ENCODE measurements at regions not wholly inside any gene's neighbourhood (a gene's known extent, or its start where the extent isn't known, plus 50 kb on each side); places are given as distances from the start of the nearest gene placed in this dataset.

DNA sequence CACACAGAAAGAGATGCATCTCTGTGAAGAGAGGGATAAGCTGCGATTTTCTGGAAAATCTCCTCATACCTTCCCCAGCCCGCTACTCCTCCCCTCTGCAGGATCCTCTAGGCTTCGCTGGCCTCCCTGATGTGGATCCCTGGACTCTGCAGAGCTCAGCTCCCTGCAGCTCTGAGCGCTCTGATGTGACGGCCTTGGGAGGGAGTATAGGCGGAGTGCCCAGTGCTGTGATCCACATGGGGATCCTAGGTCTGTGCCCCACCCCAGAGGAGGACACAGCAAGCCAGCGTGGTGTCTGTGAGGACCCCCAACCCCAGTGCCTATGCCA lies 111.0 kb downstream of the GYPC start:
- no peak overlapping the region for H3K27ac Mint-ChIP-seq
- no peaks in the 10 kb centered on the region for H3K36me3 Mint-ChIP-seq
- no peaks in the 10 kb centered on the region for H3K4me1 Mint-ChIP-seq
- no peak overlapping the region for H3K4me3 Mint-ChIP-seq
- peaks cover 55% of the 10 kb centered on the region for H3K27me3 Mint-ChIP-seq
- H3K9me3 Mint-ChIP-seq: no peaks in the 10 kb centered on the region
- peak; percentile 11 for ATAC-seq

DNA sequence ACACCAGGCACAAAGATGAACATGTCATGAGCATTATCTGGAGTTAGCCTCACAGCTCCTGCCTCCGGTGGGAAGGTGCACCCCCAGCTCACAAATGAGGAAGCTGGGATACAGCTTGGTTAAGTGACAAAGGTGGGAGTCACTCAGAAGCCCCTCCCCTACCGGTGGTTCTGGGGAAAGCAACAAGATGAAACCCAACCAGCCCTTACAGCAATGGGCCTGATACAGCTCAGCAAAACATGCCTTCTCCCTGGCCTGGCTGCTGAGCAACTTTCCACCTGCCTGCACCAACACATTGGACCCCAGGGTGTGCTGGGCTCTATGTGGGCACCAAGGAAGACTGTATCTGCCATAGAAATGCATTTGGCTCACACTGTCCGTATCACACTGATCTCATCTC lies 113.2 kb downstream of the GYPC start:
- no peak for ATAC-seq
- no peaks in the 10 kb centered on the region for H3K9me3 Mint-ChIP-seq
- no peak overlapping the region for H3K4me3 Mint-ChIP-seq
- no peaks in the 10 kb centered on the region for H3K4me1 Mint-ChIP-seq
- no peak overlapping the region for H3K27ac Mint-ChIP-seq
- peaks cover 36% of the 10 kb centered on the region for H3K27me3 Mint-ChIP-seq
- H3K36me3 Mint-ChIP-seq: no peaks in the 10 kb centered on the region

DNA sequence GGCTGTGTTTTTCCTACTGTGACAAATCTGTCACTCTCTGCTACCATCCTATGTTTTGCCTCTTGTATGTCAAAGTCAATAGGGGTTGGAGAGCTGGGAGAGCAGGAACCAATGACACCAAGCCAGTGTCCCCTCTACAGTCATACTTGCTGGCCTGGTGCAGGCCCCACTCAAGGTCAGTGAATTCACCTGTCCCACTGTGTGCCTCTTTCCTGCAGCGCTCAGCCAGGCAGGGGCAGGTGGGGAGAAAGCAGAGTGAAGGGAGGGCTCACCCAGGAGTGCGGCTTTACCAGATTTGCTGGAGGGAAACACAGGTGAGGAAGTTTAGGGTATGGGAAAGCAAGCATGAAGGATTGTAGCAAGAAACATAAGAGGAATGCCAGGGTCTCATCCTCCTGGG lies 114.5 kb downstream of the GYPC start:
- H3K36me3 Mint-ChIP-seq: no peaks in the 10 kb centered on the region
- peaks cover 42% of the 10 kb centered on the region for H3K27me3 Mint-ChIP-seq
- peaks cover 5% of the 10 kb centered on the region for H3K4me1 Mint-ChIP-seq
- H3K27ac Mint-ChIP-seq: no peak overlapping the region
- no peak overlapping the region for H3K4me3 Mint-ChIP-seq
- no peaks in the 10 kb centered on the region for H3K9me3 Mint-ChIP-seq
- no peak for ATAC-seq

DNA sequence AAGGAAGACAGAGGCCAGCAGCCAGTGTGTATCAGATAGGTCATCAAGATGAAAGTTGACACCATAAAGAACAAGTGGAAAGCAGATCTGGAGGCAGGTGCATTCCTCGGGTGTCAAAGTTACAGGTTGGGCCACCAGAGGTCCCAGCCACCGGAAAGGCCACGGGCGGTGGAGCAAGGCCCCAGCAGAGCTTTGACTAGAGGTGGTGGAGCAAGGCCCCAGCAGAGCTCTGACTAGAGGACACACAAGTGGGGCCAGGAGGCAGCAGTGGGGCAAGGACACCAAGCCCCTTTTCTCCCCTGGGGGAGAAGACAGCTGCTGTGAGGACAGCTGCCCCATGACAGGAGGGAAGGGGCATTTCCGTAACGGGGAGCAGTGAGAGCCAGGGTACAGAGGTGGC lies 115.1 kb downstream of the GYPC start:
- peaks cover 48% of the 10 kb centered on the region for H3K27me3 Mint-ChIP-seq
- H3K4me1 Mint-ChIP-seq: peaks cover 11% of the 10 kb centered on the region
- H3K27ac Mint-ChIP-seq: no peak overlapping the region
- H3K9me3 Mint-ChIP-seq: no peaks in the 10 kb centered on the region
- H3K36me3 Mint-ChIP-seq: no peaks in the 10 kb centered on the region
- ATAC-seq: no peak
- H3K4me3 Mint-ChIP-seq: no peak overlapping the region

DNA sequence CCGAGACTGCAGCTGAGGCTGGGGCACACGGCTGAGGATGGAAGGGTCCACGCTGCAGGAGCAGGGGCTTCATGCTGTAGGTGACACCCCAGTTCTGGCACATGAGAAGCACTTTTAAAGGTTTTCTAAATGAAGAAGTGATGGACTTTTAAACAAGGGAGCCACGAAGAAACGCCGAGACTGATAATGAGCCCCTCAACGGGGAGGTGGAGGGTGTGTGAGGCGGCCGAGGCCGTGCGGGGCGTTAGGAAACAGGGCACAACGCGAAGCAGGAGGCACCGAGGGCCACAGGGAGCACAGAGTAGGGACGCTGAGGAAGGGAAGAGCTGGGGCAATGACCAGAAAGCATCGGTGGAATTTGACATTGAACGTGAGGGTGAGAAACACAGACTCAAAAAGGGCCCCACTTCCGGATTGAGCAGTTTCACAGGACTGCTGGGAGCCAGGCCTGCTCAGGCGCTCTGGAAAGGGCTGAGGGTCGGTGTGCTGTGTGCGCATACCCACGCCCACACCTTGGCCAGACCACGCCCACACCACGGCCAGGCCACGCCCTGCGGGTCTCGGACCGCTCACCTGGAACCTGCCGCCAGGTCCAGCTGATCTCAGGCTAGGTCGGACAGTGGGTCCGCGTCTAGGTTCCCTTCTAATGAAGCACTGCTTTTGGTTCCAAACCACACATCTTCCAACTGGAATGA lies 115.7 kb downstream of the GYPC start:
- no peak for ATAC-seq
- Mint-ChIP-seq H3K9me3 (no peaks in the 10 kb centered on the region), H3K4me1 (peaks cover 13% of the 10 kb centered on the region), H3K27ac (no peak overlapping the region), H3K4me3 (no peak overlapping the region), H3K36me3 (no peaks in the 10 kb centered on the region), H3K27me3 (peaks cover 46% of the 10 kb centered on the region)

DNA sequence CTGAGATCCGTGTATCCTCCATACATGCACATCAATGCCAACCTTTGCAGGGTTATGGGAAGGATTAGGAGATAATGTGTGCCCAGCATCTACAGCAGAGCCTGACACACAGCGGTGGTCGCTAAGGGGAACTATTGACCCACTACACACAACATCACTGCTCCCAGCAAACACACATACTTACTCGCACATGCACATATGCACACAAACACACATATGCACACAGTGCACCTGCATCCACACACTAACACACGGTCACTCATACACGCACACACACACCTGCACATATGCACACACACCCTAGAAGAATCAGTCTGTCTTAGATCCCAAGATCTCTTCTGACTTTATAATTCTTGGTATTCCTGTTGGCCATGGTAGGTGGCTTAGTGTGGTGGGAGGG lies 118.3 kb downstream of the GYPC start:
- H3K4me3 Mint-ChIP-seq: no peak overlapping the region
- peaks cover 20% of the 10 kb centered on the region for H3K4me1 Mint-ChIP-seq
- H3K9me3 Mint-ChIP-seq: no peaks in the 10 kb centered on the region
- peaks cover 54% of the 10 kb centered on the region for H3K27me3 Mint-ChIP-seq
- no peak overlapping the region for H3K27ac Mint-ChIP-seq
- no peaks in the 10 kb centered on the region for H3K36me3 Mint-ChIP-seq
- no peak for ATAC-seq

DNA sequence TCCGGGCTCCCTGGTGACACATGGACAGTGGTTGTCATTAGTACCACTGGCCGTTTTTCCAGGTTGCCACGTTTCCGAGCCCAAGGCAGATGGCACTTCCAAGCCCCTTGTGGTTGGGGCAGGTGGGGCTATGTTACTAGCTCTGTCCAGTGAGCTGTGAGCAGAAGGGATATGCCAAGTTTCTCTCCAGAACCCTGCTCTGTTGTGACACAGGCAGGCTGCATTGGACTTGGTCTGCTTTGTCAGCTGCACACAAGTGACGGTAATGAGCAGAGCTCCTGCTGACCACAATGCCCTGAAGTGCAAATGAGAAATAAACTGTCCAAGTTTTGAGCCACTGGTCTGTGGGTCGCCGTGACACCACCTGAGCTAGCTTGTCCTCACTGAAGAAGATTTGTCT lies 118.8 kb downstream of the GYPC start:
- no peak for ATAC-seq
- H3K36me3 Mint-ChIP-seq: no peaks in the 10 kb centered on the region
- no peak overlapping the region for H3K27ac Mint-ChIP-seq
- H3K9me3 Mint-ChIP-seq: no peaks in the 10 kb centered on the region
- H3K27me3 Mint-ChIP-seq: peaks cover 53% of the 10 kb centered on the region
- H3K4me3 Mint-ChIP-seq: no peak overlapping the region
- peaks cover 20% of the 10 kb centered on the region for H3K4me1 Mint-ChIP-seq

DNA sequence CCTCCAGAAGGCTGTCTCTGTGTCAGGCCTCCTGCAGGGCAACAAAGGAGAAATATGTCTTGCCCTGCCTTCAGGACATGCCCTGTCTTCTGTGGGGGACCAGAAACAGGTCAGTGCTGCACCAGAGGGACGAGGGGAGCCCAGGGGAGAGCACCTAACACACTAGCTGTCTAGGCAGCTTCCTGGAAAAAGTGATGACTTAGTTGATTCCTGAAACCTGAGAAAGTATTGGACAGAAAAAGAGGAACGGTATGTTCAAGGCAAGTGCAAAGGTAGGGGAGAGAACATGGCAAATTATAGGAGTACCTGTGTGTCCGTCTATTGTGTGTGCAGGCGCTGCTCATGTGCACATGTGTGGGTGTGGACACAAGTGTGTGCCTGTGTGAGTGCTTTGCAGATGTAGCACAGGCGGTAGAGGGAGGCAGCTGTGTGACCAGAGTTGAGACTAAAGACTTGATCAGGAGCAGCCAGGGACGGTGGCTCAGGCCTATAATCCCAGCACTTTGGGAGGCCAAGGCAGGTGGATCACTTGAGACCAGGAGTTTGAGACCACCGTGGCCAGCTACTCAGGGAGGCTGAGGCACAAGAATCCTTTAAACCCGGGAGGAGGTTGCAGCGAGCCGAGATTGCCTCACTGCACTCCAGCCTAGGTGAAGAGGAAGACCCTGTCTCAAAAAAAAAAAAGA lies 119.5 kb downstream of the GYPC start:
- no peaks in the 10 kb centered on the region for H3K9me3 Mint-ChIP-seq
- H3K4me1 Mint-ChIP-seq: peaks cover 20% of the 10 kb centered on the region
- no peaks in the 10 kb centered on the region for H3K36me3 Mint-ChIP-seq
- H3K27me3 Mint-ChIP-seq: peaks cover 53% of the 10 kb centered on the region
- H3K4me3 Mint-ChIP-seq: peak overlapping the region; percentile 69
- ATAC-seq: no peak
- peak overlapping the region; percentile 45 for H3K27ac Mint-ChIP-seq

DNA sequence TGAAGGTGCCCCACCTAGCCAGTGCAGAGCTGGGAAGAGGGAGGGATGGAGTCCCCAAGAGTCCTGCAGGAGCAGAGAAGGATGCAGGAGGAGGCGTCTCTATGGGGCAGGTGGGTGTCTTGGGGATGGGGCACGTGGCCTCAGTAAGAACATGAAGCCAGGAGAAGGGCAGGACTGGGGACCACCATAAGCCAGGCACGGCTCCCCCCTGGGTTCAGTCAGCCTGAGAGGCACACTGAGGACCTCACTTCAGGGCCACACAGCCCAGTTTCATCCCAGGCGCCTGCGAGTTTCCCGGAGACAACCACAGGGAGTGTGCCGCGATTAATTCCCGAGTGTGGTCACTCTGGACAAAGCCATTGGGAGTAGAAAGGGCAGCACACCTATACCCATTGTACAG lies 120.3 kb downstream of the GYPC start:
- H3K9me3 Mint-ChIP-seq: no peaks in the 10 kb centered on the region
- H3K27ac Mint-ChIP-seq: peak overlapping the region; percentile 45

DNA sequence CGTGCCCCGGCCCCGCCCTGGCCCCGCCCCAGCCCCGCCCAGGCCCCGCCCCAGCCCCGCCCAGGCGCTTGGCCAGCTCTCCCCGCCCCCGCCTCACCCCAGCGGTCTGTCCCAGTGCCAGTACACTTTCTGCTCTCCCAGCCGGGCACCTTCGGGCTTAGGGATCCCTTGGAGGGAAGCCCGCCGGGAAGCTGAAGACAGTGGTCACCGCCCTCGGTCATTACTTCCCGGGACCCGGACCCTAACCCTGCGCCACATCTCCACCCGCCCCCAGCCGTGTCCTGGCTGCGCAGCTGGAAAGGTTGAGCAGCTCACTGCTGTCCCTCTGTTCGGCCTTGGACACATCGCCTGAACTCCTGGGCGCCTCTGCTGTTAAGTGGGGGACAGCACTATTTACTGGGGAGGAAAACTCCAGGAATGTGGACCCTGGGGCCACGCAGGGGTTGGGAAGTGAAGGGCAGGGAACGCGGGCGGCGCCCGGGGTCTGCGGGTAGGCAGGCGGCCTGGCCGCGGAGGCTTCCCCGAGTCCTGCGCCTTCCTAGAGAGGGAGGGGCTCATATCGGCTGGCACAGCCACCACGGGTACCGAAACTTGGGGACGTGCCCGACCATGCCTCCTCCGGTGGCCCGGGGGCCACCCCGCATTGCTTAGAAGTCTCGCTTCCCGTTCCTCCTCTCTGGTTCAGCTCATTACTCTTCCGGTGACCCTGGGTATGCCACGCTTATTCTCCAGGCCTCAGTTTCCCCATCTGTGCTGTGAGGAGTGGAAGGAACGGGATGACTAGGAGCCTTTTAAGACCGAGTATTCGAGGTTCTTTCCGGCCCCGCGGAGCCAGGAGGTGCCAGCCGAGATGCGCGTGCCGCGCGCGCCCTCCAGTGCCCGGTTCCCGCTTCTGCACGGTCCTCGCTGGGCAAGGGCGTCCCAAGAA lies 121.0 kb downstream of the GYPC start:
- no peaks in the 10 kb centered on the region for H3K9me3 Mint-ChIP-seq
- H3K27ac Mint-ChIP-seq: peak overlapping the region; percentile 36
- H3K36me3 Mint-ChIP-seq: no peaks in the 10 kb centered on the region
- H3K4me3 Mint-ChIP-seq: peak overlapping the region; percentile 86
- peak; percentile 78 for ATAC-seq
- peaks cover 53% of the 10 kb centered on the region for H3K27me3 Mint-ChIP-seq
- H3K4me1 Mint-ChIP-seq: peaks cover 20% of the 10 kb centered on the region

More for the DNA sequence above, 120.3 kb downstream of the GYPC start:
- Mint-ChIP-seq H3K4me1 (peaks cover 20% of the 10 kb centered on the region), H3K27me3 (peaks cover 50% of the 10 kb centered on the region), H3K36me3 (no peaks in the 10 kb centered on the region), H3K4me3 (peak overlapping the region; percentile 69)
- no peak for ATAC-seq

DNA sequence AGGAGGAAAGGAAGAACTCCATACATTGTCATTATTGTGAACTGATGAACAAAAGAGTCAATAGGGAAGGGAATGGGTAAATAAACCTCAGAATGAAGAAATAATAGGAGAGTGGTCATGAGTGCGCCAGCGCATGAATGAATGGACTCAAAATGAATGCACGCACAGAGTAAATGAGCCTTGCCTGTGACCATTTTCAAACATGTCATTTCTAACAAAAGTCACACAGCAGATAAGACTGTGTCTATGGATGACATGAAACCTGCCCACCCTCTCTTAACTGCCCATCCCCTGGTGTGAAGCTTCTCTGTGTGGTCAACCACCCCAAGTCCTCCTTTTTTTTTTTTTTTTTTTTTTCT lies 121.1 kb upstream of the TEX51 start:
- H3K27ac Mint-ChIP-seq: peak overlapping the region; percentile 36
- no peaks in the 10 kb centered on the region for H3K9me3 Mint-ChIP-seq
- H3K4me1 Mint-ChIP-seq: peaks cover 20% of the 10 kb centered on the region
- H3K4me3 Mint-ChIP-seq: peak overlapping the region; percentile 86
- H3K27me3 Mint-ChIP-seq: peaks cover 57% of the 10 kb centered on the region
- ATAC-seq: no peak
- no peaks in the 10 kb centered on the region for H3K36me3 Mint-ChIP-seq

DNA sequence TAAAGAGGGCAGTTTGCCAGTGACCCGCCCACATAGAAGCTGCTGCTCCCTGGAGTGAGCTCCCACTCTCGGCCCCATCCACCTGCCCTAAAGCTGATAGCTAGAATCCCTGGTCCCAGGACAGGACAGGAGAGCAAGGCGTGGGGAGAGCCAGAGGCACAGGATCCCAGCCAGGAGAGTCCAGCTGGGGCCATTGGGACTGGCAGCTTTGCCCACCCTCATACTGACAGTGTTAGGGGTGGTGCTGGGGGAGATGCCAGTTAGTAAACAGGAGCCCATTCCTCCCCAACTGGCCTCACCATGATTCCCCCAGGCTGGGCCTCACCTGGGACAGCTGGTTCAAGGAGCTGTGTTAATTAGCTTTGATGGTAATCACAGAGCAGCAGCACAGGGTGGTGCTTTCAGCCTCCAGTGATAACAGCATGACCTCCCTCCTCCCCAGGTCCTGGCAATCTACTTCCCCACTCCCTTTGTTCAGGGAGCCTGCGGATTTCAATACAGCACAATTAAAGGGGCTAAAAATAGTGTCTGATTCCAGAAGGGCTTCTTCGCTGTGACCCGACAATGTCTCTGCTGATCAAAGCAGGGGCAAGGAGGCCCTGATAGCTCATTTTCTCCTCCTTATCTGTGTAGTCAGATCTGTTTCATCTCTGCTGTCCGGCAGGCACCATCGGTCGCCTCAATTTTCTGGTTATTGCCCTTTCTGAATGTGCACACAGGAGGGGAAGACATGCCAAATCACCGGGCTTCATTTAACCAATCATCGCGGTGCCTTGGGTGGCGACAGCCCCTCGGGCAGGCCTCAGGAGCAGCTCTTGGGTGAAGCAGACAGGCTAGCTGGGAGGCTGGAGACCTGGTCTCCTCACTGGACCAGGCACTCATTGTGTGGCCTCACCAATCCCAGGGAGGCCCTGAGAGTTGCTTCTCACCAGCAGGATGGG lies 119.9 kb upstream of the TEX51 start:
- no peak overlapping the region for H3K27ac Mint-ChIP-seq

DNA sequence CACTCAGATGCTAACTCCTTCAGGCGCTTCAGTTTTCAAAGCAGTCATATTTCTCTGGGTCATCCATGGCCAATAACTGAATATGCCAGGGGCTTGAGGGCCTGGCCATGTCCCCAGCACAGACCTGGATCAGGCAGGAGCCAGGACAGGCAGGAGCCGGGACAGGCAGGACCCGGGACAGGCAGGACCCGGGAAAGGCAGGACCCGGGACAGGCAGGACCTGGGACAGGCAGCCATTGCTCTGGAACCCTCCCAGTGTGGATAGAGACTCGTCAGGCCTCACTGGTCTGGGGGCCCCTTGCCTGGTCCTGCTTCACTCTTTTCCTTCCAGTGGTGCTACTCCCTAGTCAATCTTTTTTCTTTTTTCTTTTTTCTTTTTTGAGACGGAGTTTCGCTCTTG lies 117.5 kb upstream of the TEX51 start:
- H3K27ac Mint-ChIP-seq: no peak overlapping the region
- no peaks in the 10 kb centered on the region for H3K9me3 Mint-ChIP-seq
- H3K4me1 Mint-ChIP-seq: peaks cover 8% of the 10 kb centered on the region
- H3K27me3 Mint-ChIP-seq: peaks cover 44% of the 10 kb centered on the region
- H3K4me3 Mint-ChIP-seq: no peak overlapping the region
- ATAC-seq: no peak
- H3K36me3 Mint-ChIP-seq: no peaks in the 10 kb centered on the region

More for the DNA sequence above, 119.9 kb upstream of the TEX51 start:
- H3K27me3 Mint-ChIP-seq: peaks cover 57% of the 10 kb centered on the region
- no peaks in the 10 kb centered on the region for H3K9me3 Mint-ChIP-seq
- H3K4me1 Mint-ChIP-seq: peaks cover 20% of the 10 kb centered on the region
- ATAC-seq: no peak
- no peaks in the 10 kb centered on the region for H3K36me3 Mint-ChIP-seq
- no peak overlapping the region for H3K4me3 Mint-ChIP-seq

DNA sequence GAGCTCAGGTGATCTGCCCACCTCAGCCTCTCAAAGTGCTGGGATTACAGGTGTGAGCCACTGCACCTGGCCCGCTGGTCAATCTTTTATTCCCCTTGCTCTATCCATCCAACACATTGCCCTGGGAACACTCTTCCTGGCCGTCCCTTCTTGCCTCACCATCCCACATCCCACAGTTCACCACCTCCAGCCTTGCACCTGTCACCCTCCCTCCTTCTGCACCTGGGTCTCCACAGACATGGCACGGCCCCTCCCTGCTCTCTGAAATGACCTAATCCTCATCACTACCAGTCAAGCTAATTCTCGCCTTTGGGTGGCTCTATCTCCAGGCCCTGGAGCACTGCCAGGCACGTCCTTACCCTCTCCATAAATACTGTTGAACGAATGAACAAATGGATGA lies 116.9 kb upstream of the TEX51 start:
- Mint-ChIP-seq H3K9me3 (no peaks in the 10 kb centered on the region), H3K27ac (no peak overlapping the region), H3K27me3 (peaks cover 41% of the 10 kb centered on the region), H3K4me1 (peaks cover 7% of the 10 kb centered on the region), H3K36me3 (no peaks in the 10 kb centered on the region), H3K4me3 (no peak overlapping the region)
- ATAC-seq: no peak

DNA sequence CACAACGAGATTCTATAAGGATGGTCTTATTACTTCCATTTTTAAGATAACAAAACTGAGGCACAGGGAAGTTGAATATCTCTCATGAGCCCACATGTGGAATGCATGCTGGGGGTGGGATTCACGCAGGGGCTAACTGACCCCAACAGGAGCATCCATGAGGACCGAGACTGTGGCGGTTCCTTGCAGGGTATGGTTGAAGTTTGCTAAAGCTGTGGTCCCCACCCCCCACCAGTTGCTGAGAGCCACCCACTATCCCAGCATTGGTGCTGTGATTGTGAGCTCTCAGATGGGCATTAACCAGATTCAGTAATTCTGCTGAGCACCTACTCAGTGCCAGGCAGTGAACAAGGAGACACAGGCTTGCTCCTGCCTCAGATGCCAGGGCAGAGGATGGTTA lies 116.0 kb upstream of the TEX51 start:
- Mint-ChIP-seq H3K27me3 (peaks cover 33% of the 10 kb centered on the region), H3K4me1 (peaks cover under 1% of the 10 kb centered on the region), H3K27ac (no peak overlapping the region), H3K36me3 (no peaks in the 10 kb centered on the region), H3K4me3 (no peak overlapping the region), H3K9me3 (no peaks in the 10 kb centered on the region)
- ATAC-seq: no peak

Measured in stimulated activated memory B cell treated with anti-CD40 and anti-IgM and Interleukin-4, amounts not matched to agents 10 μg/mL and 1 μg/mL and 100 μg/mL, for 72 hours (primary cell).